ENCODE measurements at regions not wholly inside any gene's neighbourhood (a gene's known extent, or its start where the extent isn't known, plus 50 kb on each side); places are given as distances from the start of the nearest gene placed in this dataset.

GRCh38 chr14:101071493-101071906, 168.0 kb upstream of the RTL1 start:
- H3K4me1 ChIP-seq (ENCODE audit: insufficient read depth, low read length) = peaks cover 46% of the 10 kb centered on the region
- no peak for TF ChIP-seq EZH2 (IDR thresholded peaks at IDR 0.05; ENCODE audit: insufficient read depth, low read length)
- TF ChIP-seq CTCF (IDR thresholded peaks at IDR 0.05; ENCODE audit: insufficient read depth, low read depth, low read length) = no peak
- no peaks in the 10 kb centered on the region for H3K79me2 ChIP-seq (ENCODE audit: insufficient read depth, low read length)
- no peak overlapping the region for H3K27ac Mint-ChIP-seq (ENCODE audit: unreplicated experiment)
- H3K9ac ChIP-seq (ENCODE audit: low read length) = peak overlapping the region; percentile 10
- H3K27me3 ChIP-seq (ENCODE audit: insufficient read depth, low read length) = no peaks in the 10 kb centered on the region
- no peak overlapping the region for H3K4me2 ChIP-seq (ENCODE audit: low read length)
- peak overlapping the region; percentile 1 for H3K27ac ChIP-seq (ENCODE audit: low read depth, low read length)
- H3K27me3 Mint-ChIP-seq (ENCODE audit: low read depth, unreplicated experiment) = peaks cover 4% of the 10 kb centered on the region
- H4K20me1 ChIP-seq (ENCODE audit: insufficient read depth, low read length) = peaks cover 50% of the 10 kb centered on the region
- H2AFZ ChIP-seq (ENCODE audit: low read depth, low read length) = no peak overlapping the region
- no peak for FAIRE-seq
- H3K36me3 Mint-ChIP-seq (ENCODE audit: low read depth, unreplicated experiment) = peaks cover 9% of the 10 kb centered on the region
- H3K9me3 ChIP-seq (ENCODE audit: insufficient read depth, low read depth, low read length) = no peaks in the 10 kb centered on the region
- no peak overlapping the region for H3K4me3 ChIP-seq (ENCODE audit: insufficient read depth, low read depth, low read length)
- peaks cover 26% of the 10 kb centered on the region for H3K4me1 Mint-ChIP-seq (ENCODE audit: low read depth, unreplicated experiment)
- no peaks in the 10 kb centered on the region for H3K9me3 Mint-ChIP-seq (ENCODE audit: unreplicated experiment)
- no peak overlapping the region for H3K4me3 Mint-ChIP-seq (ENCODE audit: unreplicated experiment)
- no peak for DNase-seq (ENCODE audit: low read depth)
- no peaks in the 10 kb centered on the region for H3K36me3 ChIP-seq (ENCODE audit: insufficient read depth, low read length)

- peaks cover 9% of the 10 kb centered on the region for H3K36me3 Mint-ChIP-seq (ENCODE audit: low read depth, unreplicated experiment)
- DNase-seq (ENCODE audit: low read depth) (no peak), FAIRE-seq (no peak)
- TF ChIP-seq CTCF (IDR thresholded peaks at IDR 0.05; ENCODE audit: insufficient read depth, low read depth, low read length) = no peak
- TF ChIP-seq EZH2 (IDR thresholded peaks at IDR 0.05; ENCODE audit: insufficient read depth, low read length) = no peak
- no peaks in the 10 kb centered on the region for H3K36me3 ChIP-seq (ENCODE audit: insufficient read depth, low read length)
- H3K4me1 Mint-ChIP-seq (ENCODE audit: low read depth, unreplicated experiment) = peaks cover 30% of the 10 kb centered on the region
- no peaks in the 10 kb centered on the region for H3K9me3 Mint-ChIP-seq (ENCODE audit: unreplicated experiment)
- H3K4me2 ChIP-seq (ENCODE audit: low read length) = peak overlapping the region; percentile 32
- no peaks in the 10 kb centered on the region for H3K9me3 ChIP-seq (ENCODE audit: insufficient read depth, low read depth, low read length)
- H3K27me3 ChIP-seq (ENCODE audit: insufficient read depth, low read length) = no peaks in the 10 kb centered on the region
- no peak overlapping the region for H3K4me3 Mint-ChIP-seq (ENCODE audit: unreplicated experiment)
- H3K4me3 ChIP-seq (ENCODE audit: insufficient read depth, low read depth, low read length) = no peak overlapping the region
- H4K20me1 ChIP-seq (ENCODE audit: insufficient read depth, low read length) = peaks cover 44% of the 10 kb centered on the region
- peaks cover 51% of the 10 kb centered on the region for H3K4me1 ChIP-seq (ENCODE audit: insufficient read depth, low read length)
- H3K79me2 ChIP-seq (ENCODE audit: insufficient read depth, low read length) = no peaks in the 10 kb centered on the region
- peak overlapping the region; percentile 82 for H3K27ac ChIP-seq (ENCODE audit: low read depth, low read length)
- no peak overlapping the region for H3K27ac Mint-ChIP-seq (ENCODE audit: unreplicated experiment)
- peak overlapping the region; percentile 64 for H3K9ac ChIP-seq (ENCODE audit: low read length)
- H3K27me3 Mint-ChIP-seq (ENCODE audit: low read depth, unreplicated experiment) = peaks cover 4% of the 10 kb centered on the region
- no peak overlapping the region for H2AFZ ChIP-seq (ENCODE audit: low read depth, low read length)
Measured at GRCh38 chr14:101072070-101072469, 168.5 kb upstream of the RTL1 start.

- Histone ChIP-seq H3K79me2 (ENCODE audit: insufficient read depth, low read length) (no peaks in the 10 kb centered on the region), H2AFZ (ENCODE audit: low read depth, low read length) (no peak overlapping the region), H3K9ac (ENCODE audit: low read length) (peak overlapping the region; percentile 64), H3K27me3 (ENCODE audit: insufficient read depth, low read length) (no peaks in the 10 kb centered on the region), H3K36me3 (ENCODE audit: insufficient read depth, low read length) (no peaks in the 10 kb centered on the region), H3K4me2 (ENCODE audit: low read length) (peak overlapping the region; percentile 32), H3K27ac (ENCODE audit: low read depth, low read length) (peak overlapping the region; percentile 82), H3K4me1 (ENCODE audit: insufficient read depth, low read length) (peaks cover 56% of the 10 kb centered on the region), H3K4me3 (ENCODE audit: insufficient read depth, low read depth, low read length) (no peak overlapping the region), H3K9me3 (ENCODE audit: insufficient read depth, low read depth, low read length) (no peaks in the 10 kb centered on the region), H4K20me1 (ENCODE audit: insufficient read depth, low read length) (peaks cover 40% of the 10 kb centered on the region)
- Mint-ChIP-seq H3K27me3 (ENCODE audit: low read depth, unreplicated experiment) (peaks cover 4% of the 10 kb centered on the region), H3K27ac (ENCODE audit: unreplicated experiment) (no peak overlapping the region), H3K4me1 (ENCODE audit: low read depth, unreplicated experiment) (peaks cover 30% of the 10 kb centered on the region), H3K4me3 (ENCODE audit: unreplicated experiment) (no peak overlapping the region), H3K36me3 (ENCODE audit: low read depth, unreplicated experiment) (peaks cover 9% of the 10 kb centered on the region), H3K9me3 (ENCODE audit: unreplicated experiment) (no peaks in the 10 kb centered on the region)
- FAIRE-seq = no peak
- no peak for TF ChIP-seq EZH2 (IDR thresholded peaks at IDR 0.05; ENCODE audit: insufficient read depth, low read length)
- TF ChIP-seq CTCF (IDR thresholded peaks at IDR 0.05; ENCODE audit: insufficient read depth, low read depth, low read length) = no peak
- DNase-seq (ENCODE audit: low read depth) = no peak
Measured at GRCh38 chr14:101072531-101072930, 169.0 kb upstream of the RTL1 start.

Measured in astrocyte (in vitro differentiated cells and primary cell).